ENCODE measurements at regions not wholly inside any gene's neighbourhood (a gene's known extent, or its start where the extent isn't known, plus 50 kb on each side); places are given as distances from the start of the nearest gene placed in this dataset.

GRCh38 chr2:120528693-120529076 is 182.7 kb downstream of the INHBB start:
- Histone ChIP-seq H3K27ac (no peak overlapping the region), H3K4me1 (peaks cover 0 to 7% (median 4%) of the 10 kb centered on the region in 3 donors), H3K9me3 (no peaks in the 10 kb centered on the region), H3K27me3 (peaks cover 0 to 58% (median 0%) of the 10 kb centered on the region in 4 donors), H3K4me3 (no peak overlapping the region), H3K36me3 (no peaks in the 10 kb centered on the region)
- 74 to 85% methylated on average over 6 of the region's 7 CpGs for WGBS, 2 donors
- no peak for DNase-seq
- TF ChIP-seq CTCF (IDR thresholded peaks at IDR 0.05) (no peak), POLR2A (IDR thresholded peaks at IDR 0.05) (no peak)
- intact Hi-C loops (cut with DNase I): no loop called here

- Histone ChIP-seq H3K36me3 (no peaks in the 10 kb centered on the region), H3K4me3 (no peak overlapping the region), H3K27me3 (peaks cover 0 to 52% (median 0%) of the 10 kb centered on the region in 4 donors), H3K9me3 (no peaks in the 10 kb centered on the region), H3K27ac (no peak overlapping the region), H3K4me1 (peaks cover 0 to 7% (median 2%) of the 10 kb centered on the region in 3 donors)
- WGBS, 2 donors: 84 to 97% methylated on average over 4 of the region's 4 CpGs
- TF ChIP-seq CTCF (IDR thresholded peaks at IDR 0.05) (no peak), POLR2A (IDR thresholded peaks at IDR 0.05) (no peak)
- intact Hi-C loops (cut with DNase I): no loop called here
- DNase-seq: no peak
These were observed 184.8 kb downstream of the INHBB start for GRCh38 chr2:120530781-120531180.

GRCh38 chr2:120531365-120531764 is 185.4 kb downstream of the INHBB start:
- H3K4me1 ChIP-seq: peaks cover 0 to 7% (median 0%) of the 10 kb centered on the region in 3 donors
- no peak overlapping the region for H3K4me3 ChIP-seq
- intact Hi-C loops (cut with DNase I): no loop called here
- no peaks in the 10 kb centered on the region for H3K36me3 ChIP-seq
- TF ChIP-seq CTCF (IDR thresholded peaks at IDR 0.05) (no peak), POLR2A (IDR thresholded peaks at IDR 0.05) (no peak)
- no peak for DNase-seq
- H3K9me3 ChIP-seq: no peaks in the 10 kb centered on the region
- H3K27ac ChIP-seq: no peak overlapping the region
- peaks cover 0 to 46% (median 0%) of the 10 kb centered on the region in 4 donors for H3K27me3 ChIP-seq

GRCh38 chr2:120531863-120532600 is 186.1 kb downstream of the INHBB start:
- TF ChIP-seq POLR2A (IDR thresholded peaks at IDR 0.05): no peak
- intact Hi-C loops (cut with DNase I): no loop called here
- Histone ChIP-seq H3K27ac (no peak overlapping the region), H3K36me3 (no peaks in the 10 kb centered on the region), H3K4me1 (peaks cover 0 to 7% (median 0%) of the 10 kb centered on the region in 3 donors), H3K4me3 (no peak overlapping the region), H3K27me3 (peaks cover 0 to 41% (median 0%) of the 10 kb centered on the region in 4 donors), H3K9me3 (no peaks in the 10 kb centered on the region)
- 56 to 90% methylated on average over 1 to 2 of the region's 4 CpGs for WGBS, 2 donors
- no peak for DNase-seq

- Histone ChIP-seq H3K4me3 (no peak overlapping the region), H3K27me3 (peaks cover 0 to 27% (median 0%) of the 10 kb centered on the region in 4 donors), H3K36me3 (no peaks in the 10 kb centered on the region), H3K27ac (no peak overlapping the region), H3K4me1 (no peaks in the 10 kb centered on the region), H3K9me3 (no peaks in the 10 kb centered on the region)
- no peak for DNase-seq
- 61 to 62% methylated on average over 2 to 5 of the region's 8 CpGs for WGBS, 2 donors
- intact Hi-C loops (cut with DNase I): no loop called here
- TF ChIP-seq CTCF (IDR thresholded peaks at IDR 0.05) (no peak), POLR2A (IDR thresholded peaks at IDR 0.05) (no peak)
These were observed 187.7 kb downstream of the INHBB start for GRCh38 chr2:120533625-120534024.

All from esophagus squamous epithelium (tissue), 5 donors.